HCT116 (cell line): ENCODE measurements at regions not wholly inside any gene's neighbourhood (a gene's known extent, or its start where the extent isn't known, plus 50 kb on each side); places are given as distances from the start of the nearest gene placed in this dataset.

Experiments used
- ATAC-seq: fragments of 200-7000 bp; cut with Tn5 transposase; 2 replicates; pipeline ENCODE4 v1.9.1; 2020; ENCODE audit warnings: mild to moderate bottlenecking, moderate library complexity
- BruUV-seq: library from RNA; stranded (reverse); fragments of 400-500 nt; replicated peaks from 2 replicates; lab custom pipeline; 2021; lab: Mats Ljungman, UMichigan
- CTCF ChIA-PET: fragments of 300-600 bp; sonication (Branson Sonifier 250); formaldehyde crosslinking; loops from one replicate; lab custom pipeline; 2021; ENCODE audit warnings: antibody characterized with exemption; lab: Charles Lee
- POLR2A ChIA-PET: fragments of 300-600, 350-600 bp; sonication (Branson Sonifier 250); formaldehyde crosslinking; loops from one replicate; lab custom pipeline; 2021; ENCODE audit warnings: antibody characterized with exemption; lab: Charles Lee
- RAD21 ChIA-PET, 2 experiments: fragments of 300-600 bp; sonication (Branson Sonifier 250); formaldehyde crosslinking; loops; one replicate each; lab custom pipeline; 2023; ENCODE audit warnings: low total read pairs in 2 of 2; ENCODE audit not compliant: uncharacterized antibody in 2 of 2, unreplicated experiment in 2 of 2, low non-redundant PET in 1 of 2; lab: Charles Lee
- DNase-seq: peaks from one replicate; pipeline ENCODE4 v3.0.0-alpha.2; 2010; ENCODE audit warnings: low read depth, low spot score
- H2AFZ ChIP-seq: fragments of 200-600 bp; shearing (Covaris generic), sonication (generic); 2 replicates; pipeline ENCODE4 v1.6.1; 2017; ENCODE audit warnings: low read depth, mixed run types, mixed read lengths, antibody characterized with exemption, low read length; ENCODE audit not compliant: poor library complexity, severe bottlenecking
- H3K27ac ChIP-seq: 2 replicates; pipeline ENCODE4 v1.5.1; 2012; ENCODE audit warnings: low read depth, low read length
- H3K27me3 ChIP-seq: fragments of 200-600 bp; sonication (generic); 2 replicates; pipeline ENCODE4 v1.6.1; 2016; ENCODE audit warnings: mixed run types, low read length, mixed read lengths; ENCODE audit not compliant: insufficient read depth
- H3K36me3 ChIP-seq, 2 experiments: fragments of 200-500 bp in 1 of 2; fragments of 200-600 bp in 1 of 2; sonication (Bioruptor generic) in 1 of 2; sonication (generic) in 1 of 2; 2 replicates each; pipeline versions ENCODE4 v1.5.1 to v1.6.1; 2014 to 2016; ENCODE audit warnings: low read length in 2 of 2, inconsistent platforms in 1 of 2, mixed read lengths in 1 of 2, mixed run types in 1 of 2; ENCODE audit not compliant: insufficient read depth in 2 of 2, control insufficient read depth in 1 of 2
- H3K4me1 ChIP-seq, 2 experiments: fragments of 200-600 bp in 1 of 2; sonication (generic) in 1 of 2; 2 replicates each; pipeline versions ENCODE4 v1.5.1 to v1.6.1; 2012 to 2017; ENCODE audit warnings: low read length in 2 of 2, inconsistent platforms in 1 of 2, mild to moderate bottlenecking in 1 of 2, mixed read lengths in 1 of 2, mixed run types in 1 of 2, moderate library complexity in 1 of 2; ENCODE audit not compliant: insufficient read depth in 2 of 2, control insufficient read depth in 1 of 2
- H3K4me2 ChIP-seq: fragments of 200-600 bp; sonication (generic); 2 replicates; pipeline ENCODE4 v1.6.1; 2017; ENCODE audit warnings: mixed run types, low read length, mixed read lengths
- H3K4me3 ChIP-seq, 2 experiments: fragments of 200-600 bp in 1 of 2; sonication (generic) in 1 of 2; replicated peaks in 1 of 2; 2 replicates each; pipeline ENCODE4 v1.5.1; 2011 to 2016; ENCODE audit warnings: low read length in 2 of 2, control low read depth in 1 of 2, low read depth in 1 of 2, mild to moderate bottlenecking in 1 of 2, mixed read lengths in 1 of 2, mixed run types in 1 of 2
- H3K79me2 ChIP-seq: fragments of 200-600 bp; sonication (generic); 2 replicates; pipeline ENCODE4 v1.6.1; 2017; ENCODE audit warnings: mild to moderate bottlenecking, mixed run types, low read length, moderate library complexity, mixed read lengths; ENCODE audit not compliant: insufficient read depth
- H3K9ac ChIP-seq: fragments of 200-600 bp; sonication (generic); 2 replicates; pipeline ENCODE4 v1.6.1; 2016; ENCODE audit warnings: low read length, mixed read lengths
- H3K9me2 ChIP-seq: fragments of 200-600 bp; sonication (generic), shearing (Covaris generic); 2 replicates; pipeline ENCODE4 v1.6.1; 2017; ENCODE audit warnings: mixed run types, mild to moderate bottlenecking, moderate library complexity; ENCODE audit not compliant: insufficient read depth
- H3K9me3 ChIP-seq, 2 experiments: fragments of 200-500 bp in 1 of 2; fragments of 200-600 bp in 1 of 2; sonication (Bioruptor generic) in 1 of 2; sonication (generic) in 1 of 2; 2 replicates each; pipeline ENCODE4 v1.6.1; 2014 to 2017; ENCODE audit warnings: low read length in 2 of 2, mixed read lengths in 2 of 2, inconsistent platforms in 1 of 2, low read depth in 1 of 2, mild to moderate bottlenecking in 1 of 2, mixed run types in 1 of 2, moderate library complexity in 1 of 2; ENCODE audit not compliant: control insufficient read depth in 1 of 2, insufficient read depth in 1 of 2
- H4K20me1 ChIP-seq: fragments of 200-600 bp; sonication (generic), shearing (Covaris generic); 2 replicates; pipeline ENCODE4 v1.6.1; 2017; ENCODE audit warnings: mixed run types, mild to moderate bottlenecking, moderate library complexity; ENCODE audit not compliant: insufficient read depth
- ATF3 ChIP-seq: IDR thresholded peaks from 2 replicates; pipeline ENCODE4 v1.6.1; 2012
- CBX3 ChIP-seq: IDR thresholded peaks from 2 replicates; pipeline ENCODE4 v1.6.1; 2012; ENCODE audit warnings: low read depth
- CEBPB ChIP-seq: IDR thresholded peaks from 2 replicates; pipeline ENCODE4 v1.6.1; 2012; ENCODE audit warnings: low read depth
- CTCF ChIP-seq, 3 experiments: fragments of 200-600 bp in 1 of 3; sonication (generic) in 1 of 3; IDR thresholded peaks in 2 of 3; conservative IDR thresholded peaks in 1 of 3; 2 replicates each; pipeline ENCODE4 v1.5.1; 2012 to 2017; ENCODE audit warnings: low read depth in 2 of 3, low read length in 2 of 3, antibody characterized with exemption in 1 of 3, borderline replicate concordance in 1 of 3, control low read depth in 1 of 3, mild to moderate bottlenecking in 1 of 3, mixed read lengths in 1 of 3, mixed run types in 1 of 3, moderate library complexity in 1 of 3; ENCODE audit not compliant: insufficient read depth in 1 of 3
- EGR1 ChIP-seq: IDR thresholded peaks from 2 replicates; pipeline ENCODE4 v1.6.1; 2012; ENCODE audit warnings: low read depth
- EZH2 ChIP-seq: fragments of 200-600 bp; sonication (generic); IDR thresholded peaks from 2 replicates; pipeline ENCODE4 v1.6.1; 2017; ENCODE audit warnings: antibody characterized with exemption, mixed run types
- FOSL1 ChIP-seq: IDR thresholded peaks from 2 replicates; pipeline ENCODE4 v1.6.1; 2012; ENCODE audit warnings: low read depth
- JUND ChIP-seq: IDR thresholded peaks from 2 replicates; pipeline ENCODE4 v1.6.1; 2012
- MAX ChIP-seq: IDR thresholded peaks from 2 replicates; pipeline ENCODE4 v1.6.1; 2012
- RAD21 ChIP-seq: IDR thresholded peaks from 2 replicates; pipeline ENCODE4 v1.6.1; 2012; ENCODE audit warnings: low read depth, mild to moderate bottlenecking
- REST ChIP-seq: IDR thresholded peaks from 2 replicates; pipeline ENCODE4 v1.6.1; 2012; ENCODE audit warnings: low read depth
- SP1 ChIP-seq: IDR thresholded peaks from 2 replicates; pipeline ENCODE4 v1.6.1; 2012; ENCODE audit warnings: low read depth
- TCF7L2 ChIP-seq: IDR thresholded peaks from 2 replicates; pipeline ENCODE4 v1.7.0; 2011; ENCODE audit warnings: borderline replicate concordance, inconsistent platforms; ENCODE audit not compliant: insufficient read depth, insufficient read length; ENCODE audit errors: extremely low read depth
- YY1 ChIP-seq: IDR thresholded peaks from 2 replicates; pipeline ENCODE4 v1.6.1; 2011; ENCODE audit warnings: low read length, low read depth, moderate library complexity, mild to moderate bottlenecking; ENCODE audit not compliant: insufficient replicate concordance; ENCODE audit errors: extremely low read depth
- ZBTB33 ChIP-seq: IDR thresholded peaks from 2 replicates; pipeline ENCODE4 v1.6.1; 2011; ENCODE audit warnings: mild to moderate bottlenecking, low read length, moderate library complexity; ENCODE audit not compliant: insufficient replicate concordance; ENCODE audit errors: extremely low read depth
- ZNF274 ChIP-seq: fragments of 200-500 bp; sonication (Bioruptor generic); IDR thresholded peaks from 2 replicates; pipeline ENCODE4 v1.6.1; 2014; ENCODE audit warnings: mild to moderate bottlenecking, low read depth, low read length, inconsistent platforms
- intact Hi-C: fragments of 100-400 bp; cut with micrococcal nuclease; formaldehyde crosslinking; loops from 2 replicates; pipeline ENCODE4 v1.10.0; 2022

GRCh38 chr6:85396159-85396808 is 53.6 kb upstream of the NT5E start:
- TF ChIP-seq RAD21 (no peak), ATF3 (no peak), MAX (no peak), ZNF274 (no peak), JUND (no peak), CBX3 (no peak), SP1 (no peak), TCF7L2 (no peak), ZBTB33 (no peak), CTCF (IDR thresholded peaks at IDR 0.05 in 2 of 3, conservative IDR thresholded peaks at IDR 0.05 in 1 of 3; ENCODE audit: borderline replicate concordance in 1 of 3, insufficient read depth in 1 of 3, low read depth in 2 of 3, low read length in 2 of 3) (no peak), CEBPB (no peak), YY1 (no peak), REST (no peak), FOSL1 (no peak), EGR1 (no peak), EZH2 (no peak)
- Histone ChIP-seq H3K36me3 (no peaks in the 10 kb centered on the region), H3K9me2 (no peaks in the 10 kb centered on the region), H3K27me3 (no peaks in the 10 kb centered on the region), H4K20me1 (no peaks in the 10 kb centered on the region), H3K27ac (no peak overlapping the region), H3K4me1 (peaks cover 0 to 3% of the 10 kb centered on the region in 2 experiments; a peak in 1 of 4 replicates), H3K4me2 (no peak overlapping the region), H3K4me3 (no peak overlapping the region), H3K9ac (no peak overlapping the region), H2AFZ (no peak overlapping the region), H3K9me3 (no peaks in the 10 kb centered on the region), H3K79me2 (no peaks in the 10 kb centered on the region)
- BruUV-seq = no TSS peak
- DNase-seq (no peak), ATAC-seq (no peak)
- CTCF ChIA-PET = no interaction called here
- RAD21 ChIA-PET = no interaction called here
- POLR2A ChIA-PET = no interaction called here
- intact Hi-C loops = no loop called here
